Left lung (tissue), 4 donors: ENCODE measurements at regions not wholly inside any gene's neighbourhood (a gene's known extent, or its start where the extent isn't known, plus 50 kb on each side); places are given as distances from the start of the nearest gene placed in this dataset.

Experiments used
- ATAC-seq: fragments of 200-7000 bp; cut with Tn5 transposase; one replicate; pipeline ENCODE4 v1.9.1; 2020; ENCODE audit warnings: moderate library complexity
- DNase-seq, 4 donors: peaks; one replicate each; pipeline ENCODE4 v3.0.0-alpha.2; 2013 to 2020
- H3K27ac ChIP-seq, 2 donors: fragments of 200-600 bp; sonication (generic) in 1 of 2; one replicate each; pipeline versions ENCODE4 v1.5.0 to v1.8.0; 2020 to 2021
- H3K27me3 ChIP-seq, 2 donors: fragments of 200-600 bp; sonication (generic) in 1 of 2; one replicate each; pipeline versions ENCODE4 v1.5.0 to v1.8.0; 2020 to 2021
- H3K36me3 ChIP-seq, 2 donors: fragments of 200-600 bp; sonication (generic) in 1 of 2; one replicate each; pipeline versions ENCODE4 v1.5.0 to v1.8.0; 2020 to 2021
- H3K4me1 ChIP-seq, 2 donors: fragments of 200-600 bp; one replicate each; pipeline ENCODE4 v1.8.0; 2021
- H3K4me3 ChIP-seq, 2 donors: fragments of 200-600 bp; sonication (generic) in 1 of 2; one replicate each; pipeline versions ENCODE4 v1.5.0 to v1.8.0; 2020 to 2021; ENCODE audit warnings: mild to moderate bottlenecking in 1 of 2
- H3K9me3 ChIP-seq, 2 donors: fragments of 200-600 bp; sonication (generic) in 1 of 2; one replicate each; pipeline versions ENCODE4 v1.5.0 to v1.8.0; 2020 to 2021
- intact Hi-C, 2 donors: fragments of 100-400 bp; cut with DNase I; formaldehyde crosslinking; loops; one replicate each; pipeline versions ENCODE4 v1.11.2 to v1.14.2; 2022
- TF ChIP-seq, protein P1 (sequence below), 2 donors: fragments of 200-600 bp; sonication (generic) in 1 of 2; IDR thresholded peaks; one replicate each; pipeline versions ENCODE4 v1.5.0 to v1.8.0; 2021; ENCODE audit warnings: antibody characterized with exemption in 2 of 2
- donor health status: DM: no; HTN: yes; CAD: no.
- donor health status: DM: no; HTN: no; CAD: no.

DNA sequence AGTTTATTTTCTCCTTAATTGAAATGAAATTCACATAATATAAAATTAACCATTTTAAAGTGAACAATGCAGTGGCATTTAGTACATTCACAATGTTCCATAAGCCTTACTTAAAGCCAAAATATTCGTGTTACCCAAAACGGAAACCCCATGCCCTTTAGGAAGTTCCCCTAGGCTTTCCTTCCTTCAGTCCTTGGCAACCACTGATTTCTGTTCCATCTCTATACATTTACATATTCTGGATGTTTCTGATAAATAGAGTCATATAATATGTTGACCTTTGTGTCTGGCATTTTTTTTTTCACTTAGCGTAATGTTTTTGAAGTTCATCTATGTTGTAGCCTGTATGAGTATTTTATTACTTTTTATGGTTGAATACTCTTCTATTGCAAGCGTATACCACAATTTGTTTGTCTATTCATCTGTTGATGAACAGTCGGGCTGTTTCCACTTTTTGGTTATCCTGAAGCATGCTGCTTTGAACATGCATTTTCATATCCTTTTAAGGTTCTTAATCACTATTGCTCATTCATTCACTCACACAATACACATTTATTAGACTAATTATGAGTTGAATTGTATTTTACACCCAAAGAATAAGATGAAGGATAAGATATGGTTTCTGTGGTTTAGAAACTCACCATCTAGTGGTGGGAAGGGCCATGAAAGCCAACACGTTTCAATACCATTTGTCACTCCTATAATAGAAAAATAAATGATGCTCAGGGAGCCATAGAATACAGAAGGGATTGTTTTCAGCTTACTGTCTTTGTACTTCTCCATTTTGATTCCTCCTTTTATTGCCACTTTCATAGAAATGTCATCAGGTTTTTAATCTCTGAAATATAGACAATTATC, 408.2 kb upstream of the CBLB start:
- Histone ChIP-seq H3K27me3 (no peaks in the 10 kb centered on the region), H3K4me3 (no peak overlapping the region), H3K36me3 (no peaks in the 10 kb centered on the region), H3K9me3 (peaks cover 0 to 7% of the 10 kb centered on the region in 2 donors), H3K4me1 (no peaks in the 10 kb centered on the region), H3K27ac (no peak overlapping the region)
- TF ChIP-seq, protein P1, sequence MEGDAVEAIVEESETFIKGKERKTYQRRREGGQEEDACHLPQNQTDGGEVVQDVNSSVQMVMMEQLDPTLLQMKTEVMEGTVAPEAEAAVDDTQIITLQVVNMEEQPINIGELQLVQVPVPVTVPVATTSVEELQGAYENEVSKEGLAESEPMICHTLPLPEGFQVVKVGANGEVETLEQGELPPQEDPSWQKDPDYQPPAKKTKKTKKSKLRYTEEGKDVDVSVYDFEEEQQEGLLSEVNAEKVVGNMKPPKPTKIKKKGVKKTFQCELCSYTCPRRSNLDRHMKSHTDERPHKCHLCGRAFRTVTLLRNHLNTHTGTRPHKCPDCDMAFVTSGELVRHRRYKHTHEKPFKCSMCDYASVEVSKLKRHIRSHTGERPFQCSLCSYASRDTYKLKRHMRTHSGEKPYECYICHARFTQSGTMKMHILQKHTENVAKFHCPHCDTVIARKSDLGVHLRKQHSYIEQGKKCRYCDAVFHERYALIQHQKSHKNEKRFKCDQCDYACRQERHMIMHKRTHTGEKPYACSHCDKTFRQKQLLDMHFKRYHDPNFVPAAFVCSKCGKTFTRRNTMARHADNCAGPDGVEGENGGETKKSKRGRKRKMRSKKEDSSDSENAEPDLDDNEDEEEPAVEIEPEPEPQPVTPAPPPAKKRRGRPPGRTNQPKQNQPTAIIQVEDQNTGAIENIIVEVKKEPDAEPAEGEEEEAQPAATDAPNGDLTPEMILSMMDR (IDR thresholded peaks at IDR 0.05) = no peak
- no peak for DNase-seq
- intact Hi-C loops = no loop called here
- ATAC-seq = no peak

DNA sequence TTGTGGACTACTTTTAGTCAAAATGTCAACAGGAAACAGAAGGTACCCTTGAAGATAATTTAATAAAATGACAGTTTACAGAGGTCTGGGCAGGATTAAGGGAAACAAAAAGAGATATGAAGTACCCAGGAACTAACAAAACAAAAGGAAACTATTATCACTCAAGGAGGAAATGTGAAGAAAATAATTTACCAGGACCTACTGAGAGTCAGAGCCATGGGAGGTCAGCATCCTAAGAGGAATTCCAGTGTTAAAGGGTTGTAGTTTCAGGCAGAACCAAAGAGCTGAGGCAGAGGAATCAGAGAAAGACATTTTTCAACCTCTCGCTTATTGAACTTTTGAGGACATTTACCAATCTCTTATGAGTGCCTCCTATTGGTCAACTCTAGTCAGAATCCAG, 408.9 kb upstream of the CBLB start:
- Histone ChIP-seq H3K4me1 (no peaks in the 10 kb centered on the region), H3K36me3 (no peaks in the 10 kb centered on the region), H3K9me3 (peaks cover 0 to 7% of the 10 kb centered on the region in 2 donors), H3K27me3 (no peaks in the 10 kb centered on the region), H3K4me3 (no peak overlapping the region), H3K27ac (no peak overlapping the region)
- DNase-seq (no peak), ATAC-seq (no peak)
- intact Hi-C loops = no loop called here
- TF ChIP-seq, protein P1 (IDR thresholded peaks at IDR 0.05) = no peak

DNA sequence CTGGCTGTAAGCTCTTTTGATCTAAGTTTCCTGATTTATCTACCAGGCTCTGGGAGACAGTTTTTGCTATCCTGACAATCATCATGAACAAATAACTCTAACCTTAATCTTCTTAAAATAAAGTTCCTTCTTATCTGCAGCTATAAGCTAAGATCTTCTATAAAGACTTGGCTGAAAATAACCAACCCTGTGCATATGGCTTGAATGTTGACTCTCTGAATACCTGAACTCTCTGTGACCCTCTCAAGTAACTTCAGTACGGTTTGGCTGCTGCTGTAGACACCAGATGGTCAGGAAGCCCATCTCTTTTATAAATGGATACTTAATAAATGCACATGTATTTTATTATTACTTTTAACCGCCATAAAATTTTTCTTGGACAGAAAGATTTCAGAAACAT, 412.4 kb upstream of the CBLB start:
- ATAC-seq (no peak), DNase-seq (peak in 2 of 4 donors; percentile 11 to 40)
- Histone ChIP-seq H3K27ac (no peak overlapping the region), H3K36me3 (no peaks in the 10 kb centered on the region), H3K9me3 (no peaks in the 10 kb centered on the region), H3K4me1 (no peaks in the 10 kb centered on the region), H3K4me3 (no peak overlapping the region), H3K27me3 (no peaks in the 10 kb centered on the region)
- TF ChIP-seq, protein P1 (IDR thresholded peaks at IDR 0.05) = no peak
- intact Hi-C loops = no loop called here

DNA sequence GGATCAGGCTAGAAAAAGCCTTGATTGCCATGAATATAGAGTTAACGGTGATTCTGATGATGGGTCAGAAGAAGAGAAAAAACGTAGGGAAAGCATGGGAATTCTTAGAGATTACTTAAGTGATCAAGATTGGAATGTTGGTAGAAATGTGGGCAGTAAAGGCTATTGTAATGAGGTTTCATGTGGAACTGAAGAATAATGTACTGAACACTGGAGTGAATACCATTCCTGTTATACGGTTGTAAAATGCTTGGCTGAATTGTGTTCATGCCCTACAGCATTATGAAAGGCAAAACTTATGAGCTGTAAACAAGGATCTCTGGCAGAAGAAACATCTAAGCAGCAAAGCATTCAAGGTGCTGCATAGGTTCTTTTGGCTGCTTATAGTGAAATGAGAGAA, 414.1 kb upstream of the CBLB start:
- no peaks in the 10 kb centered on the region for H3K4me1 ChIP-seq
- no peaks in the 10 kb centered on the region for H3K27me3 ChIP-seq
- no peaks in the 10 kb centered on the region for H3K9me3 ChIP-seq
- ATAC-seq = no peak
- intact Hi-C loops = no loop called here
- H3K27ac ChIP-seq = no peak overlapping the region
- H3K36me3 ChIP-seq = no peaks in the 10 kb centered on the region
- DNase-seq = no peak
- TF ChIP-seq, protein P1 (IDR thresholded peaks at IDR 0.05) = no peak
- no peak overlapping the region for H3K4me3 ChIP-seq

DNA sequence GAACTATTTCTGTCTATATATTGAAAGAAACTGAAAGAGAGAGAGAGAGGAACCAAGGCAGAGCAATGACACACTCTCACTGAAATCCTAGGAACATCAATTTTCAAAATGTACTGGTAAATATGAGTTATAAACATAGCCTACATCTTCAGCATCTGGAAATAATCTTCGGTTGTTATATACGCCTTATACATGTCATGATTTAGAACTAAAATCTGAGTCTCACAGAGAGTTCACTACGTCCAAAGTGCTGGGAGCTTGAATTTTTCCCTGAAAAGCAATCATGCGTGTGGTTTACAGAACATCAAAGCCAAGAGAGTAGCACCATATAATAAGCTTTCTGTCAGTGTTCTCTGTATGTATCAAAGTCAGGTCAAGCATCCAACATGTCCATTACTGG, 420.0 kb upstream of the CBLB start:
- H3K27ac ChIP-seq = no peak overlapping the region
- H3K9me3 ChIP-seq = no peaks in the 10 kb centered on the region
- H3K36me3 ChIP-seq = no peaks in the 10 kb centered on the region
- ATAC-seq (no peak), DNase-seq (peak in 1 of 4 donors; percentile 1)
- H3K27me3 ChIP-seq = no peaks in the 10 kb centered on the region
- H3K4me3 ChIP-seq = no peak overlapping the region
- intact Hi-C loops = no loop called here
- TF ChIP-seq, protein P1 (IDR thresholded peaks at IDR 0.05) = no peak
- no peaks in the 10 kb centered on the region for H3K4me1 ChIP-seq
